Omental fat pad (tissue), 3 donors: ENCODE measurements at regions not wholly inside any gene's neighbourhood (a gene's known extent, or its start where the extent isn't known, plus 50 kb on each side); places are given as distances from the start of the nearest gene placed in this dataset.
"Not testable (repeated sequence)": the region's sequence is repeated elsewhere in the genome, so short reads cannot be mapped to it uniquely, and the experiment has no call there.

Experiments
- ATAC-seq: fragments of 150-250 bp; one replicate; pipeline ENCODE4 v1.9.1; 2016; ENCODE audit warnings: mild to moderate bottlenecking, moderate library complexity; ENCODE audit not compliant: low FRiP score
- DNase-seq: peaks from one replicate; pipeline ENCODE4 v3.0.0-alpha.2; 2019; ENCODE audit warnings: low spot score
- CTCF ChIP-seq, 3 donors: fragments of 450-650 bp; IDR thresholded peaks; one replicate each; pipeline ENCODE4 v1.5.1; 2016 to 2017; ENCODE audit warnings: antibody characterized with exemption in 3 of 3, mild to moderate bottlenecking in 3 of 3, moderate library complexity in 2 of 3

GRCh38 chr3:110623571-110623970, 448.0 kb upstream of the NECTIN3 start:
- ATAC-seq = no peak
- no peak for TF ChIP-seq CTCF (IDR thresholded peaks at IDR 0.05)
- DNase-seq = no peak

- TF ChIP-seq CTCF (IDR thresholded peaks at IDR 0.05) = no peak
These were observed 447.0 kb upstream of the NECTIN3 start for GRCh38 chr3:110624576-110624975.

GRCh38 chr3:110625201-110625747, 446.3 kb upstream of the NECTIN3 start:
- TF ChIP-seq CTCF (IDR thresholded peaks at IDR 0.05) = no peak
- no peak for DNase-seq
- no peak for ATAC-seq

More at GRCh38 chr3:110624576-110624975, 447.0 kb upstream of the NECTIN3 start:
- no peak for DNase-seq
- ATAC-seq = no peak

- not testable (repeated sequence) for DNase-seq, ATAC-seq
These were observed 444.9 kb upstream of the NECTIN3 start for GRCh38 chr3:110626652-110627111.

GRCh38 chr3:110628650-110629301, 442.8 kb upstream of the NECTIN3 start:
- TF ChIP-seq CTCF (IDR thresholded peaks at IDR 0.05) = no peak

GRCh38 chr3:110629917-110630316, 441.7 kb upstream of the NECTIN3 start:
- ATAC-seq = no peak
- no peak for DNase-seq
- no peak for TF ChIP-seq CTCF (IDR thresholded peaks at IDR 0.05)

More at GRCh38 chr3:110628650-110629301, 442.8 kb upstream of the NECTIN3 start:
- ATAC-seq = no peak
- no peak for DNase-seq

- no peak for TF ChIP-seq CTCF (IDR thresholded peaks at IDR 0.05)
- no peak for DNase-seq
- no peak for ATAC-seq
These were observed 427.4 kb upstream of the NECTIN3 start for GRCh38 chr3:110644203-110644602.
